ENCODE measurements at regions not wholly inside any gene's neighbourhood (a gene's known extent, or its start where the extent isn't known, plus 50 kb on each side); places are given as distances from the start of the nearest gene placed in this dataset.

GRCh38 chr5:160961761-160962160, 109.8 kb upstream of the ATP10B start:
- no peak for TF ChIP-seq POLR2A (IDR thresholded peaks at IDR 0.05)
- TF ChIP-seq CTCF (IDR thresholded peaks at IDR 0.05 in 8 of 11, conservative IDR thresholded peaks at IDR 0.05 in 3 of 11) = no peak

All from spleen (tissue), 7 donors.